GM21367 (cell line): ENCODE measurements at regions not wholly inside any gene's neighbourhood (a gene's known extent, or its start where the extent isn't known, plus 50 kb on each side); places are given as distances from the start of the nearest gene placed in this dataset.

Experiments
- ATAC-seq: cut with Tn5 transposase; IDR thresholded peaks from one replicate; pipeline ENCODE4 v1.9.1; 2021; ENCODE audit not compliant: unreplicated experiment

- ATAC-seq = no peak
These were observed 207.2 kb downstream of the SPRY2 start for GRCh38 chr13:80133631-80134261.

- ATAC-seq = no peak
These were observed 208.0 kb downstream of the SPRY2 start for GRCh38 chr13:80132741-80133601.

- no peak for ATAC-seq
These were observed 209.7 kb downstream of the SPRY2 start for GRCh38 chr13:80131204-80131603.

GRCh38 chr13:80126389-80127068 lies 214.4 kb downstream of the SPRY2 start:
- no peak for ATAC-seq

- no peak for ATAC-seq
These were observed 217.0 kb downstream of the SPRY2 start for GRCh38 chr13:80123945-80124344.

GRCh38 chr13:80121038-80121437 lies 219.9 kb downstream of the SPRY2 start:
- no peak for ATAC-seq

GRCh38 chr13:80118506-80118905 lies 222.4 kb downstream of the SPRY2 start:
- no peak for ATAC-seq

GRCh38 chr13:80118099-80118498 lies 222.8 kb downstream of the SPRY2 start:
- ATAC-seq = no peak

GRCh38 chr13:80117515-80117914 lies 223.4 kb downstream of the SPRY2 start:
- ATAC-seq = no peak

GRCh38 chr13:80116107-80116506 lies 224.8 kb downstream of the SPRY2 start:
- no peak for ATAC-seq

- ATAC-seq = no peak
These were observed 225.3 kb downstream of the SPRY2 start for GRCh38 chr13:80115616-80116015.

GRCh38 chr13:80113714-80114454 lies 227.0 kb downstream of the SPRY2 start:
- no peak for ATAC-seq

GRCh38 chr13:80109303-80109702 lies 231.6 kb downstream of the SPRY2 start:
- no peak for ATAC-seq

- ATAC-seq = no peak
These were observed 235.6 kb downstream of the SPRY2 start for GRCh38 chr13:80105350-80105749.

- no peak for ATAC-seq
These were observed 239.9 kb downstream of the SPRY2 start for GRCh38 chr13:80101040-80101439.

- no peak for ATAC-seq
These were observed 240.3 kb downstream of the SPRY2 start for GRCh38 chr13:80100636-80101035.

- no peak for ATAC-seq
These were observed 243.4 kb downstream of the SPRY2 start for GRCh38 chr13:80097561-80097960.

GRCh38 chr13:80096383-80096782 lies 244.5 kb downstream of the SPRY2 start:
- ATAC-seq = no peak

- ATAC-seq = no peak
These were observed 246.4 kb downstream of the SPRY2 start for GRCh38 chr13:80094526-80094925.

GRCh38 chr13:80093888-80094287 lies 247.0 kb downstream of the SPRY2 start:
- no peak for ATAC-seq

- no peak for ATAC-seq
These were observed 254.6 kb downstream of the SPRY2 start for GRCh38 chr13:80086304-80086721.
